A549 (cell line): ENCODE measurements at regions not wholly inside any gene's neighbourhood (a gene's known extent, or its start where the extent isn't known, plus 50 kb on each side); places are given as distances from the start of the nearest gene placed in this dataset.

Source experiments
- ATAC-seq, 2 experiments: fragments of 200-7000 bp in 1 of 2; fragments of >200 bp in 1 of 2; cut with Nextera tagmentation in 1 of 2; cut with Tn5 transposase in 1 of 2; 3 replicates each; pipeline versions ENCODE4 v1.8.0 to v1.9.1; 2018 to 2020; ENCODE audit warnings: mild to moderate bottlenecking in 1 of 2, moderate library complexity in 1 of 2
- CTCF ChIA-PET: fragments of 300-600 bp; sonication (Branson Sonifier 250); formaldehyde crosslinking; extraction: SDS; loops from one replicate; lab custom pipeline; 2021; ENCODE audit warnings: antibody characterized with exemption, inconsistent platforms; lab: Yijun Ruan, JAX
- POLR2A ChIA-PET: fragments of 350-600 bp; formaldehyde crosslinking; extraction: SDS; loops from one replicate; lab custom pipeline; 2021; ENCODE audit warnings: antibody characterized with exemption, inconsistent platforms; lab: Yijun Ruan, JAX
- DNase-seq, 2 experiments: peaks; one replicate each; pipeline versions ENCODE4 v3.0.0 to v3.0.0-alpha.2; 2011 to 2016; ENCODE audit warnings: low read depth in 1 of 2, low spot score in 1 of 2
- FAIRE-seq: peaks from 2 replicates; lab custom pipeline; 2011; peaks lifted over from hg19 to GRCh38; lab: Jason Lieb, UNC
- H3K27ac ChIP-seq, 2 experiments: fragments of >200 bp; sonication (Bioruptor Twin); formaldehyde crosslinking; 3 replicates each; pipeline ENCODE4 v1.5.1; 2016 to 2017
- H3K4me1 ChIP-seq: fragments of >200 bp; sonication (Bioruptor Twin); formaldehyde crosslinking; 3 replicates; pipeline ENCODE4 v1.6.1; 2016
- H3K4me2 ChIP-seq: fragments of >200 bp; sonication (Bioruptor Twin); formaldehyde crosslinking; 3 replicates; pipeline ENCODE4 v1.6.1; 2016
- H3K4me3 ChIP-seq: fragments of >200 bp; sonication (Bioruptor Twin); formaldehyde crosslinking; 3 replicates; pipeline ENCODE4 v1.5.1; 2016
- H3K9me3 ChIP-seq: fragments of >200 bp; sonication (Bioruptor Twin); formaldehyde crosslinking; 3 replicates; pipeline ENCODE4 v1.6.1; 2016
- CBX2 ChIP-seq: fragments of 200-600 bp; sonication (generic); IDR thresholded peaks from 2 replicates; pipeline ENCODE4 v1.6.1; 2016; ENCODE audit warnings: low read depth, mild to moderate bottlenecking, borderline replicate concordance
- CEBPB ChIP-seq, 2 experiments: fragments of >200 bp in 1 of 2; sonication (Bioruptor Twin) in 1 of 2; formaldehyde crosslinking in 1 of 2; IDR thresholded peaks; 2 replicates each; pipeline ENCODE4 v1.6.1; 2012 to 2016
- EHMT2 ChIP-seq: fragments of 200-600 bp; sonication (generic); IDR thresholded peaks from 2 replicates; pipeline ENCODE4 v1.6.1; 2016; ENCODE audit warnings: antibody characterized with exemption, low read depth, mild to moderate bottlenecking, moderate library complexity
- ESRRA ChIP-seq: fragments of 150-350 bp; IDR thresholded peaks from 2 replicates; pipeline ENCODE4 v1.6.1; 2014; ENCODE audit warnings: mild to moderate bottlenecking, low read length, borderline replicate concordance
- FOSB ChIP-seq: fragments of 250-450 bp; sonication (Bioruptor Pico); IDR thresholded peaks from 2 replicates; pipeline ENCODE4 v1.5.0; 2020; ENCODE audit warnings: mild to moderate bottlenecking, moderate library complexity
- FOXS1 ChIP-seq: fragments of 250-450 bp; sonication (Bioruptor Pico); IDR thresholded peaks from 2 replicates; pipeline ENCODE4 v1.5.0; 2020; ENCODE audit warnings: mild to moderate bottlenecking, moderate library complexity
- HEYL ChIP-seq: fragments of 250-450 bp; sonication (Bioruptor Pico); IDR thresholded peaks from 2 replicates; pipeline ENCODE4 v1.8.0; 2021; ENCODE audit warnings: mild to moderate bottlenecking, moderate library complexity
- HOXA7 ChIP-seq: fragments of 250-450 bp; sonication (Bioruptor Pico); IDR thresholded peaks from 2 replicates; pipeline ENCODE4 v1.5.0; 2020; ENCODE audit warnings: mild to moderate bottlenecking, moderate library complexity
- HOXB13 ChIP-seq: fragments of 250-450 bp; sonication (Bioruptor Pico); IDR thresholded peaks from 2 replicates; pipeline ENCODE4 v1.5.0; 2020; ENCODE audit warnings: low read depth, mild to moderate bottlenecking, moderate library complexity
- JUNB ChIP-seq: fragments of >200 bp; sonication (Bioruptor Twin); formaldehyde crosslinking; IDR thresholded peaks from 2 replicates; pipeline ENCODE4 v1.6.1; 2016
- KDM1A ChIP-seq: fragments of 200-600 bp; sonication (generic); IDR thresholded peaks from 2 replicates; pipeline ENCODE4 v1.6.1; 2016; ENCODE audit warnings: low read depth, mild to moderate bottlenecking
- KDM5A ChIP-seq: fragments of 200-600 bp; sonication (generic); IDR thresholded peaks from 2 replicates; pipeline ENCODE4 v1.6.1; 2016; ENCODE audit warnings: antibody characterized with exemption, mild to moderate bottlenecking
- PHF8 ChIP-seq: fragments of 200-600 bp; sonication (generic); IDR thresholded peaks from 2 replicates; pipeline ENCODE4 v1.6.1; 2016; ENCODE audit warnings: low read depth, mild to moderate bottlenecking, antibody characterized with exemption, moderate library complexity, borderline replicate concordance
- POLR2AphosphoS2 ChIP-seq: conservative IDR thresholded peaks from 2 replicates; pipeline ENCODE4 v1.6.1; 2012; ENCODE audit warnings: low read length, improper control_type of control experiment, inconsistent platforms
- RARB ChIP-seq: fragments of 250-450 bp; sonication (Bioruptor Pico); IDR thresholded peaks from 2 replicates; pipeline ENCODE4 v1.8.0; 2021; ENCODE audit warnings: mild to moderate bottlenecking, moderate library complexity
- RFX5 ChIP-seq: fragments of 450-650 bp; IDR thresholded peaks from 2 replicates; pipeline ENCODE4 v1.7.1; 2014; ENCODE audit warnings: antibody characterized with exemption, mild to moderate bottlenecking, moderate library complexity
- SREBF2 ChIP-seq: fragments of 450-650 bp; IDR thresholded peaks from 2 replicates; pipeline ENCODE4 v1.6.1; 2014; ENCODE audit warnings: mild to moderate bottlenecking, moderate library complexity
- TFCP2L1 ChIP-seq: fragments of 250-450 bp; sonication (Bioruptor Pico); IDR thresholded peaks from 2 replicates; pipeline ENCODE4 v1.5.0; 2021; ENCODE audit warnings: mild to moderate bottlenecking
- ZSCAN20 ChIP-seq: fragments of 250-450 bp; sonication (Bioruptor Pico); IDR thresholded peaks from 2 replicates; pipeline ENCODE4 v1.8.0; 2022; ENCODE audit warnings: mild to moderate bottlenecking, moderate library complexity
- WGBS: methylation state at CpG from one replicate; pipeline ENCODE4 v1.1.6; 2017; ENCODE audit errors: missing lambda C conversion rate; 5-methylcytosine and 5-hydroxymethylcytosine counted together
- TF ChIP-seq, protein P1 (sequence below): fragments of 150-350 bp; IDR thresholded peaks from 2 replicates; pipeline ENCODE4 v1.6.1; 2014; ENCODE audit warnings: low read depth, mild to moderate bottlenecking, low read length
- TF ChIP-seq, protein P2 (sequence below): IDR thresholded peaks from 2 replicates; pipeline ENCODE4 v1.6.1; 2012; ENCODE audit warnings: low read depth, borderline replicate concordance
- TF ChIP-seq, protein P3 (sequence below): fragments of >200 bp; sonication (Bioruptor Twin); formaldehyde crosslinking; IDR thresholded peaks from 2 replicates; pipeline ENCODE4 v1.6.1; 2016

DNA sequence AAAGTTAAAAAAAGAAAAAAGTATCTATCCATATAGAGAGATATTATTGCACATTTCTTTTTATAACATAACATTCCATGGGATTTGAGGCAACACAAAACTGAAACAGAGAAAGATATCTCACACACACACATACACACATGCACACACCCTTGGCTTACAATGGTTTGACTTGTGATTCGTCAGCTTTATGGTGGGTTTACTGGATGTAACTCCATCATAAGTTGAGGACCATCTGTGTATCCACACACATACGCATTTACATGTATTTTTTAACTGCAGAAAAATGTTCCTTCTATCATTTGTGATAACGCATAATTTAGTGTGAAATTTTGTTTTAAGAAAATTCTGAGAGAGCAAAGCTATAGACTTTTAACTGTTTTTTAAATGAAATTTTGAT is 74.2 kb upstream of the CDCA7L start:
- ATAC-seq = no peak
- ChIA-PET CTCF (interaction anchor here (0.6 to 1.7 kb wide), 3 partner anchors 18 to 205 kb away, joined by 3 to 6 read pairs (median 3); no protein-coding TSS in a partner anchor), POLR2A (no interaction called here)
- TF ChIP-seq RARB (CRISPR knock-in tag) = no peak
- TF ChIP-seq PHF8 = no peak
- TF ChIP-seq FOXS1 (CRISPR knock-in tag) = no peak
- no peak for TF ChIP-seq HOXB13
- TF ChIP-seq TFCP2L1 (CRISPR knock-in tag) = no peak
- no peak for TF ChIP-seq RFX5
- TF ChIP-seq JUNB = no peak
- TF ChIP-seq HOXA7 (CRISPR knock-in tag) = no peak
- no peak for TF ChIP-seq CEBPB (IDR thresholded peaks at IDR 0.05)
- TF ChIP-seq, protein P1, sequence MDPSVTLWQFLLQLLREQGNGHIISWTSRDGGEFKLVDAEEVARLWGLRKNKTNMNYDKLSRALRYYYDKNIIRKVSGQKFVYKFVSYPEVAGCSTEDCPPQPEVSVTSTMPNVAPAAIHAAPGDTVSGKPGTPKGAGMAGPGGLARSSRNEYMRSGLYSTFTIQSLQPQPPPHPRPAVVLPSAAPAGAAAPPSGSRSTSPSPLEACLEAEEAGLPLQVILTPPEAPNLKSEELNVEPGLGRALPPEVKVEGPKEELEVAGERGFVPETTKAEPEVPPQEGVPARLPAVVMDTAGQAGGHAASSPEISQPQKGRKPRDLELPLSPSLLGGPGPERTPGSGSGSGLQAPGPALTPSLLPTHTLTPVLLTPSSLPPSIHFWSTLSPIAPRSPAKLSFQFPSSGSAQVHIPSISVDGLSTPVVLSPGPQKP = no peak
- TF ChIP-seq CBX2 = no peak
- no peak for TF ChIP-seq EHMT2
- TF ChIP-seq, protein P2, sequence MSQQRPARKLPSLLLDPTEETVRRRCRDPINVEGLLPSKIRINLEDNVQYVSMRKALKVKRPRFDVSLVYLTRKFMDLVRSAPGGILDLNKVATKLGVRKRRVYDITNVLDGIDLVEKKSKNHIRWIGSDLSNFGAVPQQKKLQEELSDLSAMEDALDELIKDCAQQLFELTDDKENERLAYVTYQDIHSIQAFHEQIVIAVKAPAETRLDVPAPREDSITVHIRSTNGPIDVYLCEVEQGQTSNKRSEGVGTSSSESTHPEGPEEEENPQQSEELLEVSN = no peak
- TF ChIP-seq FOSB (CRISPR knock-in tag) = no peak
- no peak for TF ChIP-seq HEYL (CRISPR knock-in tag)
- TF ChIP-seq ZSCAN20 (CRISPR knock-in tag) = no peak
- TF ChIP-seq POLR2AphosphoS2 = no peak
- no peaks in the 10 kb centered on the region for H3K9me3 ChIP-seq
- H3K4me1 ChIP-seq = no peaks in the 10 kb centered on the region
- no peak for FAIRE-seq
- no peak overlapping the region for H3K4me3 ChIP-seq
- 3% methylated on average over 3 of the region's 3 CpGs for WGBS
- no peak overlapping the region for H3K27ac ChIP-seq
- no peak for DNase-seq
- no peak overlapping the region for H3K4me2 ChIP-seq

DNA sequence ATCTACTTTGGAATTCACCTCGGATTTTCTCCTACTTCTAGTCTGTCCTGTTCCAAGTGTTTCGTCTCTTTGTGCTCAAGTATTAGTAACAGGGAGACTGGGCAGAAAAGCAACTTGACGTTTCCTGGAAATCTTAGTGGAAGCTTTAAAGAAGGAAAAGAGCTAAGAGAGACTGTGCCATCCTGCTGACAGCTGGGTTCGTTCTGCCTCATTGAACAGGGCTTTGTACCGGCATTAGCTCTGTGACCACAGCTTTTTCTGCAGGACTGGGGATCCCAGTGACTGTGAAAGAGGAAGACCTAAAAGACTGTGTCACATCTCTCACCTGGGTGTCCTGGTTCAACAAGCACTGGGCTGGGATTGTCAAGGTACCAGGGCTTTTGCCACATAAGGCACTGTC is 70.8 kb upstream of the CDCA7L start:
- Histone ChIP-seq H3K4me1 (no peaks in the 10 kb centered on the region), H3K4me3 (no peak overlapping the region), H3K4me2 (no peak overlapping the region), H3K27ac (no peak overlapping the region), H3K9me3 (no peaks in the 10 kb centered on the region)
- ChIA-PET CTCF (interaction anchor here (0.9 kb wide), 1 partner anchor 10 kb away, joined by 3 read pairs; no protein-coding TSS in a partner anchor), POLR2A (no interaction called here)
- WGBS = under 1% methylated on average over 5 of the region's 5 CpGs
- DNase-seq (no peak), ATAC-seq (no peak), FAIRE-seq (no peak)
- TF ChIP-seq ZSCAN20 (CRISPR knock-in tag) = no peak
- TF ChIP-seq KDM5A = no peak
- TF ChIP-seq KDM1A = no peak
- TF ChIP-seq, protein P3, sequence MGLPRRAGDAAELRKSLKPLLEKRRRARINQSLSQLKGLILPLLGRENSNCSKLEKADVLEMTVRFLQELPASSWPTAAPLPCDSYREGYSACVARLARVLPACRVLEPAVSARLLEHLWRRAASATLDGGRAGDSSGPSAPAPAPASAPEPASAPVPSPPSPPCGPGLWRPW = no peak
- TF ChIP-seq, protein P1 = no peak
- no peak for TF ChIP-seq SREBF2
- TF ChIP-seq TFCP2L1 (CRISPR knock-in tag) = no peak
- no peak for TF ChIP-seq HOXA7 (CRISPR knock-in tag)
- TF ChIP-seq POLR2AphosphoS2 = no peak

DNA sequence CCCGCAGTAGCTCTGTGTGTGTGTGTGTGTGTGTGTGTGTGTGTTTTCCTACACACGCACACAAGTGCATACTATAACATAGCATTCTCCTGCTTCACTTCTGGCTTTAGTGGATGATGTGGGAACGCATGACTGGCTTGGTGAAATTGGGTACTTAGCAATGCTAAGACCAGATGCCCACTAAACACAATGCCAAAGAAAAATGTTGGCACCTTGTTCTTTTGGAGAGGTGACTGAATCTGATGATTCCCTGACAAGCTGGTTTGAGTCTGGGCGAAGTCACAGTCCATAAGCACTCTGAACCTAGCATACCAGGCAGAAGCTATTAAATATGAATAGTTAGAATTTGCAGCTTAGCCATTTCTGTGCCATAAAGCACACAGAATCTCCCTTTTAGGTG is 68.0 kb upstream of the CDCA7L start:
- TF ChIP-seq KDM1A = no peak
- TF ChIP-seq ESRRA = no peak
- H3K4me2 ChIP-seq = no peak overlapping the region
- no peak for FAIRE-seq
- no peak overlapping the region for H3K4me3 ChIP-seq
- CTCF ChIA-PET = interaction anchor here (1.1 kb wide), 1 partner anchor 12 kb away, joined by 4 read pairs; no protein-coding TSS in a partner anchor
- H3K9me3 ChIP-seq = no peaks in the 10 kb centered on the region
- POLR2A ChIA-PET = no interaction called here
- no peak overlapping the region for H3K27ac ChIP-seq
- H3K4me1 ChIP-seq = no peaks in the 10 kb centered on the region
- ATAC-seq = no peak
- 20% methylated on average over 4 of the region's 4 CpGs for WGBS
- DNase-seq = no peak
